Liver (tissue), 8 donors: ENCODE measurements at regions not wholly inside any gene's neighbourhood (a gene's known extent, or its start where the extent isn't known, plus 50 kb on each side); places are given as distances from the start of the nearest gene placed in this dataset.
"Not testable (repeated sequence)": the region's sequence is repeated elsewhere in the genome, so short reads cannot be mapped to it uniquely, and the experiment has no call there.

ENCODE experiments used
- DNase-seq: peaks from one replicate; pipeline ENCODE4 v3.0.0-alpha.2; 2017; ENCODE audit warnings: low spot score
- H3K27ac ChIP-seq, 2 donors: one replicate each; pipeline ENCODE4 v1.7.0; 2013; ENCODE audit warnings: inconsistent platforms in 2 of 2, low read length in 2 of 2, control low read depth in 1 of 2, low read depth in 1 of 2, mild to moderate bottlenecking in 1 of 2
- H3K27me3 ChIP-seq, 4 donors: one replicate each; pipeline versions ENCODE4 v1.6.1 to v1.7.0; 2013; ENCODE audit warnings: low read length in 3 of 4, inconsistent platforms in 1 of 4, mild to moderate bottlenecking in 1 of 4, moderate library complexity in 1 of 4; ENCODE audit not compliant: control insufficient read depth in 4 of 4, insufficient read depth in 4 of 4
- H3K36me3 ChIP-seq, 4 donors: one replicate each; pipeline versions ENCODE4 v1.6.1 to v1.7.0; 2013; ENCODE audit warnings: low read length in 3 of 4, mild to moderate bottlenecking in 3 of 4, low read depth in 1 of 4, moderate library complexity in 1 of 4; ENCODE audit not compliant: control insufficient read depth in 4 of 4, insufficient read depth in 3 of 4
- H3K4me1 ChIP-seq, 4 donors: one replicate each; pipeline versions ENCODE4 v1.6.1 to v1.7.0; 2013; ENCODE audit warnings: low read length in 3 of 4, mild to moderate bottlenecking in 3 of 4, moderate library complexity in 1 of 4; ENCODE audit not compliant: control insufficient read depth in 4 of 4, insufficient read depth in 4 of 4
- H3K4me3 ChIP-seq, 3 donors: one replicate each; pipeline versions ENCODE4 v1.6.1 to v1.7.0; 2013; ENCODE audit warnings: low read length in 3 of 3, control low read depth in 1 of 3, low read depth in 1 of 3, mild to moderate bottlenecking in 1 of 3
- H3K9ac ChIP-seq, 2 donors: one replicate each; pipeline ENCODE4 v1.7.0; 2013; ENCODE audit warnings: low read length in 2 of 2, mild to moderate bottlenecking in 2 of 2, moderate library complexity in 2 of 2, control low read depth in 1 of 2, low read depth in 1 of 2
- H3K9me3 ChIP-seq, 4 donors: one replicate each; pipeline versions ENCODE4 v1.6.1 to v1.7.0; 2013; ENCODE audit warnings: low read length in 3 of 4; ENCODE audit not compliant: control insufficient read depth in 4 of 4
- ATF3 ChIP-seq: IDR thresholded peaks from 2 replicates; pipeline ENCODE4 v1.6.1; 2016; ENCODE audit warnings: antibody characterized with exemption
- FOXA2 ChIP-seq: IDR thresholded peaks from 2 replicates; pipeline ENCODE4 v1.6.1; 2016; ENCODE audit warnings: antibody characterized with exemption
- GABPA ChIP-seq, 2 donors: IDR thresholded peaks in 1 of 2; conservative IDR thresholded peaks in 1 of 2; 2 replicates each; pipeline ENCODE4 v1.6.1; 2016; ENCODE audit warnings: antibody characterized with exemption in 2 of 2, mild to moderate bottlenecking in 1 of 2, moderate library complexity in 1 of 2
- HNF4A ChIP-seq, 2 donors: conservative IDR thresholded peaks; 2 replicates each; pipeline ENCODE4 v1.6.1; 2016; ENCODE audit warnings: antibody characterized with exemption in 2 of 2, mild to moderate bottlenecking in 2 of 2
- MAX ChIP-seq: IDR thresholded peaks from 2 replicates; pipeline ENCODE4 v1.6.1; 2016; ENCODE audit warnings: antibody characterized with exemption
- NR2F2 ChIP-seq: IDR thresholded peaks from 2 replicates; pipeline ENCODE4 v1.6.1; 2016; ENCODE audit warnings: antibody characterized with exemption
- RAD21 ChIP-seq, 2 donors: IDR thresholded peaks; 2 replicates each; pipeline ENCODE4 v1.6.1; 2016; ENCODE audit warnings: antibody characterized with exemption in 2 of 2, mild to moderate bottlenecking in 2 of 2
- TAF1 ChIP-seq: conservative IDR thresholded peaks from 2 replicates; pipeline ENCODE4 v1.6.1; 2016; ENCODE audit warnings: antibody characterized with exemption, mild to moderate bottlenecking
- WGBS: extraction: QIAGEN DNeasy Blood & Tissue Kit; methylation state at CpG from one replicate; pipeline ENCODE4 v1.1.7; 2013; 5-methylcytosine and 5-hydroxymethylcytosine counted together
- TF ChIP-seq, protein P1 (sequence below): fragments of 150-350 bp; IDR thresholded peaks from 2 replicates; pipeline ENCODE4 v1.5.1; 2017; ENCODE audit warnings: improper control_type of control experiment, low read depth, low read length; ENCODE audit not compliant: missing input control
- donor health status: healthy.
- donor health status: healthy.
- donor health status: healthy.
- donor health status: healthy.
- donor health status: healthy.

GRCh38 chr1:101128211-101128727, 102.7 kb upstream of the DPH5 start:
- Histone ChIP-seq H3K9me3 (no peaks in the 10 kb centered on the region), H3K27me3 (no peaks in the 10 kb centered on the region), H3K36me3 (no peaks in the 10 kb centered on the region), H3K4me1 (peaks cover 0 to 6% (median under 1%) of the 10 kb centered on the region in 4 donors), H3K9ac (no peak overlapping the region), H3K27ac (no peak overlapping the region), H3K4me3 (no peak overlapping the region)
- 48% methylated on average over 3 of the region's 3 CpGs for WGBS
- no peak for DNase-seq
- TF ChIP-seq NR2F2 = no peak
- TF ChIP-seq MAX = no peak
- TF ChIP-seq GABPA (IDR thresholded peaks at IDR 0.05 in 1 of 2, conservative IDR thresholded peaks at IDR 0.05 in 1 of 2) = no peak
- TF ChIP-seq TAF1 = no peak
- TF ChIP-seq FOXA2 = no peak
- TF ChIP-seq ATF3 = no peak

GRCh38 chr1:101124405-101124804, 98.8 kb upstream of the DPH5 start:
- WGBS = 92% methylated on average over 2 of the region's 2 CpGs
- no peak for DNase-seq
- peaks cover 0 to 8% (median 0%) of the 10 kb centered on the region in 4 donors for H3K4me1 ChIP-seq

DNA sequence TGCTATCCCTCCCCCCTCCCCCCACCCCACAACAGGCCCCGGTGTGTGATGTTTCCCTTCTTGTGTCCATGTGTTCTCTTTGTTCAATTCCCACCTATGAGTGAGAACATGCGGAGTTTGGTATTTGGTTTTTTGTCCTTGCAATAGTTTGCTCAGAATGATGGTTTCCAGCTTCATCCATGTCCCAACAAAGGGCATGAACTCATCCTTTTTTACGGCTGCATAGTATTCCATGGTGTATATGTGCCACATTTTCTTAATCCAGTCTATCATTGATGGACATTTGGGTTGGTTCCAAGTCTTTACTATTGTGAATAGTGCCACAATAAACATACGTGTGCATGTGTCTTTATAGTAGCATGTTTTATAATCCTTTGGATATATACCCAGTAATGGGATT, 98.3 kb upstream of the DPH5 start:
- DNase-seq, H3K9me3 ChIP-seq, H3K9ac ChIP-seq, H3K36me3 ChIP-seq, H3K27me3 ChIP-seq, H3K4me3 ChIP-seq, H3K27ac ChIP-seq: not testable (repeated sequence)
- 95% methylated on average over 4 of the region's 4 CpGs for WGBS
- peaks cover 0 to 12% (median 0%) of the 10 kb centered on the region in 4 donors for H3K4me1 ChIP-seq

More at GRCh38 chr1:101124405-101124804, 98.8 kb upstream of the DPH5 start:
- no peak overlapping the region for H3K4me3 ChIP-seq
- no peak overlapping the region for H3K27ac ChIP-seq
- H3K9me3 ChIP-seq = no peaks in the 10 kb centered on the region
- TF ChIP-seq, protein P1, sequence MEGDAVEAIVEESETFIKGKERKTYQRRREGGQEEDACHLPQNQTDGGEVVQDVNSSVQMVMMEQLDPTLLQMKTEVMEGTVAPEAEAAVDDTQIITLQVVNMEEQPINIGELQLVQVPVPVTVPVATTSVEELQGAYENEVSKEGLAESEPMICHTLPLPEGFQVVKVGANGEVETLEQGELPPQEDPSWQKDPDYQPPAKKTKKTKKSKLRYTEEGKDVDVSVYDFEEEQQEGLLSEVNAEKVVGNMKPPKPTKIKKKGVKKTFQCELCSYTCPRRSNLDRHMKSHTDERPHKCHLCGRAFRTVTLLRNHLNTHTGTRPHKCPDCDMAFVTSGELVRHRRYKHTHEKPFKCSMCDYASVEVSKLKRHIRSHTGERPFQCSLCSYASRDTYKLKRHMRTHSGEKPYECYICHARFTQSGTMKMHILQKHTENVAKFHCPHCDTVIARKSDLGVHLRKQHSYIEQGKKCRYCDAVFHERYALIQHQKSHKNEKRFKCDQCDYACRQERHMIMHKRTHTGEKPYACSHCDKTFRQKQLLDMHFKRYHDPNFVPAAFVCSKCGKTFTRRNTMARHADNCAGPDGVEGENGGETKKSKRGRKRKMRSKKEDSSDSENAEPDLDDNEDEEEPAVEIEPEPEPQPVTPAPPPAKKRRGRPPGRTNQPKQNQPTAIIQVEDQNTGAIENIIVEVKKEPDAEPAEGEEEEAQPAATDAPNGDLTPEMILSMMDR = no peak
- no peak for TF ChIP-seq RAD21 (IDR thresholded peaks at IDR 0.05)
- no peak for TF ChIP-seq NR2F2
- H3K9ac ChIP-seq = no peak overlapping the region
- no peaks in the 10 kb centered on the region for H3K27me3 ChIP-seq
- no peaks in the 10 kb centered on the region for H3K36me3 ChIP-seq

GRCh38 chr1:101122452-101123166, 97.0 kb upstream of the DPH5 start:
- no peak for TF ChIP-seq HNF4A (conservative IDR thresholded peaks at IDR 0.05)
- TF ChIP-seq GABPA (IDR thresholded peaks at IDR 0.05 in 1 of 2, conservative IDR thresholded peaks at IDR 0.05 in 1 of 2) = no peak
- Histone ChIP-seq H3K9ac (no peak overlapping the region), H3K9me3 (no peaks in the 10 kb centered on the region), H3K27ac (no peak overlapping the region), H3K36me3 (no peaks in the 10 kb centered on the region), H3K4me1 (peaks cover 0 to 9% (median 1%) of the 10 kb centered on the region in 4 donors), H3K4me3 (no peak overlapping the region), H3K27me3 (no peaks in the 10 kb centered on the region)
- WGBS = 79% methylated on average over 8 of the region's 8 CpGs
- DNase-seq = no peak
